HG03045 (cell line): ENCODE measurements at regions not wholly inside any gene's neighbourhood (a gene's known extent, or its start where the extent isn't known, plus 50 kb on each side); places are given as distances from the start of the nearest gene placed in this dataset.
A peak's percentile ranks its signal among the peaks of the same experiment; 100 is the strongest.
"Not testable (repeated sequence)": the region's sequence is repeated elsewhere in the genome, so short reads cannot be mapped to it uniquely, and the experiment has no call there.

Experiments
- ATAC-seq: cut with Tn5 transposase; IDR thresholded peaks from one replicate; pipeline ENCODE4 v1.9.1; 2021; ENCODE audit warnings: mild to moderate bottlenecking, moderate library complexity; ENCODE audit not compliant: unreplicated experiment

DNA sequence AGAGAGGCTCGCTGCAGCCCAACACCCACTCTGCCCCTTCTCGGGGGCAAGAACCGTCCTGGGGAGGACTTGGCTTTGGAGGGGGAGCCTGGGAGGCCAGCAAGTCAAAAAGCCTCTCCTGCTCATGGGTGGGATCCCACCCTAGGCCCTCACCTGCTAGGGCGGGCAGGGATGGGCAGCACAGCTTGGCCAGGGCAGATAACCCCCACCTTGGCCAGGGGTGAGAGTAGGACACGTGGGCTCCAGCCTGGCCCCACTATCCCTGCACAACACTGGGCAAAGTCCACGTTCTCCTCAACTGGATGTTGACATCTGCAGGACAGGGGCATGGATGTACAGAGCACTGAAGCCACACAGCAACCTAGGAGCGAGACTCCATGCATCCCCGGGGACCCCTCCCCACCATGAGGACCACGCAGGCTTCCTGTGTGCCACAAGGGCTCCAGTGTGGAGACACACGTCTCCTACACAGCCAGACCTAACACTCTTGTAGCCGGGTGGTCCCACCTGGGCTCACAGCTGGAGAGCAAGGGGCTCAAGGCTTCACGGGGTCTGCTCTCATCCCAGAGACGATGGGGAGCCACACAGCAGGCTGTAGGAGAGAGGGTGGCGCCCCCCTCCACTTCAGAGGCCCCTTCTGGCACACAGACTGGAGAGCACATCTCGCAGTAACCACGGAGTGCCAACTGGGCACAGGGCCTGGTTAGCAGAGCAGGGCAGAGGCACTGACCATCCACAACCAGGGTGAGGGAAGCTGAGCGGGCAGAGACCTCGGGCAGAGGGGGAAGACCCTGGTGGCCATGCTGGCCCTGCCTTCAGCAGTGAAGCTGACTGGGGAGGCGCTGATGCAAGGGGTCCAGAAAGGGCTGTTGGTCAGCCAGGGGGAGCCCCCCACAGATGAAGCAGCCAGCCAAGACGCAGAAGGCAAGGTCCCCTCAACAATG lies 171.1 kb downstream of the CRYBB2 start:
- ATAC-seq, result no peak

DNA sequence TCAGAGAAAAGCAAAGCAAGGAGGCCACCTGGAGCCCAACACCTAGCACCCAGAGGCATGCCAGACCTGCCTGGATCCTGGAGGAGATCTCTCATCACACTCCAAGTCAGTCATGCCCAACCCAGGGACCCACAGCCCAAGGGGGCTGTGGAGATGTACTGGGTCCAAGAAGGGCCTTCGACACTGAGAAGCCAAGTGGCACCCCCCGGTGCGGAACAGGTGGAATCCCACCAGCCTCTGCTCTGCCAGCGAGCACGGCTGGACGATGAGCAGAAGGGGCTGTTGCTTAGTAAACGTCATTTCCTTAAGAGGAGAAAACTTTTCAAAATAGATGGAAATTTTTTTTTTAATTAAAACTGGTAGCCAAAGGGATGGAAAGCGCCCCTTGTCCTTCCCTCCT lies 171.9 kb upstream of the GRK3 start:
- no peak for ATAC-seq

DNA sequence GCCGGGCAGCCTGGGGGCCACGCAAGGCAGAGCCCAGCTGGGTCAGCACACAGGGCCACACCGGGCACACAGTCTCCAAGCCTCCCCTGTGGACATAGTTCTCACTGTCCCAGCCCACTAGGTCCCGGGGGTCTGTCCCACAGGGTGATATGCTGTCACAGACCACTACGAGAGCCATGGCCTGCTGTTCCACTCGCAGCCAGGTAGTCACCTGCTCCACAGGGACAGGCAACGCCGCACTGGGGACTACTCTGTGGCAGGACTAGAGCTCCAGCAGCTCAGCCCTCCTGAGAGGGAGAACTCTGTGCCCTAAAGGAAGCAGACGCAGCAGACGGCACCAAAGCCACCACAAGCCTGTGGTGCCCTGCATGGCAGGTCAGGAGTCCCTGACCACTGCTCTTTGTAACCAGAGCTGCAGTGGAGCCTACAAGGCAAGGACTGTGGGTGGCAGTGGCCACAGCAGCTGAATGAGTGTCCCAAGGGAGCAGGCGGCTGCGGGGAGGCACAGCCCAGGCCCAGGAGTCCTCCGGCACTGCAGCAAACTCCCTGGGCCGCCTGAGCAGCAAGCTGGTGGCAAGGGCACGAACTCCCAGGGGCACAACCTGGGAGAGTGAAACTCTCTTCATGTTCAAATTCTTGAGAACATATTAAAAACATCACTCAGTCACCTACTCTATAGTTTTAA lies 171.2 kb upstream of the GRK3 start:
- no peak for ATAC-seq

DNA sequence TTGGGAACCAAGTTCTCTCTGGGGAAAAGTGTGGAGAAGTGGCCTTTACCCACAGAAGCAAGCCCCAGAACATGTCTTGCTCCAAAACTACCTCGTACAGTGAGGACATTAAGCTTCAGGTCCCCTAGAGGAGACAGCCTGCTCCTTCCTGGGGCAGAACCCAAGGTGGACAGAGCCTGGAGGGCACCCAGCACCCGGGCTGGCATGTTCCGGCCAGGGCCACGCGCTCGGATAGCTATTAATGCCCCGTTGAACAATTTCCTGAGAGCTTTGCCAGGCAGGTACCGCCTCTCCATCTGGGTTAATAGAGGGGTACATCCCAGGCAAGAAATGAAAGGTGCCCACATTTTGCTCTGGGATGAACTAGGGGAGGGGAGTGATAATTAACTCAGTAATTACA lies 169.0 kb upstream of the GRK3 start:
- ATAC-seq, result no peak

DNA sequence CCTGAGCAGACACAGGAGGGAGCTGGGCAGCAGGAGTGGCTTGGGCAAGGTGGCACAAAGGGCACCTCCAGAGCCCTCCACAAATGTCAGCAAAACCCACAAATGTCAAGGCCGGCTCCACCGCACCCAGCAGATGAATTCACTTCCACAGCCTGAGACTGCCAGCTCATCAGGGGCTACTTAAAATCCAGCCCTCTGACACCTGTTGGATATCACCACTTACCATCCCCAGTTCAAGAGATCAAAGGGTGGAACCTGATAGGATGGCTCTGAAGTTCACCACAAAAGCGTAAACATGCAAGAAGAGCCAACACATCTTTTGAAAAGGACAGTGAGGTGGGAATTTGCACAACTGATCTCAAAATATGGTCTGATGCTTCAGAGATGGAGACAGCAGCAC lies 168.6 kb upstream of the GRK3 start:
- no peak for ATAC-seq

DNA sequence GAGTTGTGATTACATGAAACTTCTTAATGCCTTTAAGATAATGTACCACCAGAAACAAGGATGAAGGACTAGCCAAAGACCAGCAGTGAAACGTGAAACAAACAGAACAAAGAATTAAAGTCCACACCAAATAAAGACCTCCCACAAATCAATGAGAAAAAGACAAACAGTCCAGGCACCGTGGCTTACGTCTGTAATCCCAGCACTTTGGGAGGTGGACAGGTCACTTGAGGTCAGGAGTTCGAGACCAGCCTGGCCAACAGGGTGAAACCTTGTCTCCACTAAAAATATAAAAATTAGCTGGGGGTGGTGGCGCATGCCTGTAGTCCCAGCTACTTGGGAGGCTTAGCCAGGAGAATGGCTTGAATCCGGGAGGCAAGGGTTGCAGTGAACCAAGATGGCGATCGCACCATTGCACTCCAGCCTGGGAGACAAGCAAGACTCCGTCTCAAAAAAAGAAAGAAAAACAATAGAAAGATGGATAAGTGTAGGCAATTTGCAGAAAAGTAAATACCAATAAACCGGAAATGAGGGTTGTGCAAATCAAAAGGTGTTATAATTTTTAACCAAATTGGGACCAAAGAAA lies 167.8 kb upstream of the GRK3 start:
- ATAC-seq, result no peak

DNA sequence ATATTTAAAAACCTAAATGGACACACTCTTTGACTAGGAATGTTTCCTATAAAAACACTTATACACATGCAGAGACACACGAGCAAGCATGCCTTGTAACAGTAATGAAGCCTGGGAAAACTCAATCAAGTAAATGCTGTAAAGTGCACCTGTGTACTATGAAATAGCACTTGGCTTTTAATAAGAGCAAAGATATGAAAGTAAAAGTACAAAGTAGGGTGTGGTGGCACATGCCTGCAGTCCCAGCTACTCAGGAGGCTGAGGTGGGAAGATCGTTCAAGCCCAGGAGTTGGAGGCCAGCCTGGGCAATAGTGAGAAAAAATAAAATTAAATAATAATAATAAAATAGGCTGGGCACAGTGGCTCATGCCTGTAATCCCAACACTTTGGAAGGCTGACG lies 166.9 kb upstream of the GRK3 start:
- ATAC-seq, result no peak

DNA sequence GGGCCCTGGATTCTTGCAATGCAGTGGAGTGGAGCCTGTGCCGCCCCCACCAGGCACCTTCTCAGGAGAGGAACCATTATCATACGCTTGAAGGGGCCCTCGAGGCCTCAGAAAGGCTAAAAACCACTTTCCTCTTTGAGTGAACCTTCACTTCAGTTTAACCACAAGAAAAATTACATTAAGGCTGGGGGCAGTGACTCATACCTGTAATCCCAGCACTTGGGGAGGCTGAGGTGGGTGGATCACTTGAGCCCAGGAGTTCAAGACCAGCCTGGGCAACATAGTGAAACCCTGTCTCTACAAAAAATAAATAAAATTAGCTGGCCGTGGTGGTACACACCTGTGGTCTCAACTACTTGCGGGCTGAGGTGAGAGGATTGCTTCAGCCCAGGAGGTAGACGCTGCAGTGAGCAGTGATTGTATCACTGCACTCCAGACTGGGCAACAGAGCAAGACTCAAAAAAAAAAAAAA lies 165.8 kb upstream of the GRK3 start:
- not testable (repeated sequence) for ATAC-seq

DNA sequence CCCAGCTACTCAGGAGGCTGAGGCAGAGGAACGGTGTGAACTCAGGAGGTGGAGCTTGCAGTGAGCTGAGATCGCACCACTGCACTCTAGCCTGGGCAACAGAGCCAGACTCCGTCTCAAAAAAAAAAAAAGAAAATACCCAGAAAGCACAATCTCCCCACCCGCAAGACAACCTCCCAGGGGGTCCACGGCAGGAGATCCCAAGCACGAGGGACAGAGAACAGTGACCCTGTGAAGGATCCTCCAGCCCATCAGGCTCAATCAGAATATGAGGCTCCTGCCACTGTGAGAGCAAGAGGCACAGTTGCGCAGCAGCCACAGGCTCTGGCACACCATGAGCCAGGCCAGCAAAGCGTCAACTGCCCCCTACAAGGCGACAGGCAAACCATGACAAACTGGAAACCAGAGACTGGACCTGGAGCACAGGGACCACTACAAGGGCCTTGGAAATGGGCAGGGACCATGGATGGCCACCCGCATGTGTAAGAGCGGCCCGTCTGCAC lies 164.8 kb upstream of the GRK3 start:
- no peak for ATAC-seq

DNA sequence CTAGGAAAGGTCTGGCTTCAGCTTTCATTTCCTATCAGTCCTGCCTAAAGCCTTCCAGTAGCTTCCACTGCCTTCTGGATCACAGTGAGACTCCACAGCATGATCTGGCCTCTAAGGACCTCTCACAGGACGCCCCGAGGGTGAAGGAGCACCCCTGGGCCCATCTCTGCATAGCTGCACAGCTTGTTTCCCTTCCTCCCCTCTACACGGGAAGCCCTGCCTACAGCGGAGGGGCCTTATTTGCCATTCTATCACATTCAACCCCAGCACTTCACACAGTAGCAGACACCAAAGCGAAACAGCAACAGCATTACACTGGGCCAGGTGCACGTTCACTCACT lies 162.3 kb upstream of the GRK3 start:
- ATAC-seq, result no peak

DNA sequence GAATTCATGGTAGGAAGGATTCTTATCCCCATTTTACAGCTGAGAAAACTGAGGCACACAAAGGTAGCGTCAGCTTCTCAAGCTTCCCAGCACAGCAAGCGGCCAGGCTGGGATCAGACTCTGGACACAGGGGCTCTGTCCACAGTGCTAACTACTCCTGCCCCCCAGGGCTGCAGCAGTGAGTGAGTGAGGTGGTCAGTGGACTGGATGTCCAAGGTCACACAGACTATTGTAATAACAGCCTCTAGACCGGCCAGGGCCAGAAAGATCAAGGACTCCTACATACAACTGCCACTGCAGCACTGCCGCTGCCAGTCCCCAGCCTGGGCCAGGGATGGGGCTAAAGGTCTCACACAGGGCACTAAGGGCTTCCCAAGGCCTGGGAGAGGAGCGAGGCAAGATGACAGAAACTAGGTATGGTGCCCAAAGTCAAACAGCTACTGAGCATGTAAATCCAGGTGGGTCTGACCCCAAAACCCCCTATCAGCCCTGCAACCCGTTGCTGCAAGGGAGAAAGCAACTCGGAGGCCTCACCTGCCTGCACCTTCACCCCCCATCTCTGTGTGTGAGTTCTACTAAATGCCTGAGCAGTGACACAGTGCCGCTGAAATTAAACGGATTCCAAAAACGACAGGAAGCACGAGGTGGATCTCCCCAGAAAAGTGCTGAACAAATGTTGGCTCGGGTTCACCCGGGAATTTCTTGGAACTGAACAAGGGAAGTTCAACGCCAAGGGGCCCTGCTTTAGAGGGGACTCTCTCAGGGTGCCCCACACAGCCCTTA lies 161.8 kb upstream of the GRK3 start:
- no peak for ATAC-seq

DNA sequence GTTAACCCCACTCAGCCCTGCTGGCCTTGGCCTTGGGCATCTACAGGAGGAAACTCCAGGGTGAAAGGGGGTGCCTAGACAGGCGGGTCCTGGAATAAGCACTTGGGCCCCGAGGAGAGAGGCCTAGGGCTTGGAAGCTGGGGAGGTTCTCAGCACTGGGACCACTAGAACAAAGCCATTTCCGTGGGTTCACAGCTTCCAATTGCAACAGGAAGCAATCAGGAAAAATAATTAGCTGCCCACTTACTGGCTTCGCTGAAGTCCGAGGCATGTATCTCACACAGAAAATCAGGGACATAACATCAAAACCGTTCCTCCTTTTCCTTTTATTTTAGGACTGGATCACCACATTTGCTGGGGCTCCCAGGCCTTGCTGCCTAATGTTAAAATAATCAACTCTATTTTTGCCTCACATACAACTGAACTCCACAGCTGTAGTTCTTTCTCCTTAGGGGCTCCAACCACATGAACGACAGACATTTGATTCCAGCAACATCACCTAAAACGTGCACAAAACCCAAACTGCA lies 161.1 kb upstream of the GRK3 start:
- ATAC-seq, result no peak

DNA sequence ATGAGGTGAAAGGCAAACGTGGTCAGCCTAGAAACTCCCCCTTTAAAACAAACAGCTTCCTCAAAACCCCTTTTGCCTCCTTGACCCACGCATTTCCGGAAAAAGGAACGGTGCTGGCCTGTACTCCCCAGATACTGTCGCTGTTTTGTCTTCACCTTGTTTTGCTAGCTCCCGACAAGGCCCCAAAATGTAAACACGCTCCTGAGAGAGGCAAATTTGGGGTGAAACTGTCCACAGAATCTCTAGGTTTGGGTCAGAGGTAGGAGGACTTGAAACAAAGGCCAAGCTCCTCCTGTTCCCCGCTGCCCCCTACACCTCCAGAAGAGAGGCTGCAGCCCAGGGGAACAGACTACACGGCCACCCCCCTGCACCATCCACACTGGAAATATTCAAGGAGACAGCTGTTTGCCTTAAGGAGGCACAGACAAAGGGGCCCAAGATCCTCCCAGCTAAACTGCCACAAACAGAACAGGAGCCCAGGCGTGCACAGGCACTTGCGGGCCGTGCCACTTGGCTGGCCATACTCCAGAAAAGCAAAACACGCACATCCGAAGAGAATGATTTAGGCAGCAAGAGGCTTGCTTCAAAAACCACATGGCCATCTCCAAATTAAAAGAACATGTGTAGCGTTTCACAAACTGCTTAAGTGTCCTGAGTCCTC lies 160.5 kb upstream of the GRK3 start:
- ATAC-seq, result no peak

DNA sequence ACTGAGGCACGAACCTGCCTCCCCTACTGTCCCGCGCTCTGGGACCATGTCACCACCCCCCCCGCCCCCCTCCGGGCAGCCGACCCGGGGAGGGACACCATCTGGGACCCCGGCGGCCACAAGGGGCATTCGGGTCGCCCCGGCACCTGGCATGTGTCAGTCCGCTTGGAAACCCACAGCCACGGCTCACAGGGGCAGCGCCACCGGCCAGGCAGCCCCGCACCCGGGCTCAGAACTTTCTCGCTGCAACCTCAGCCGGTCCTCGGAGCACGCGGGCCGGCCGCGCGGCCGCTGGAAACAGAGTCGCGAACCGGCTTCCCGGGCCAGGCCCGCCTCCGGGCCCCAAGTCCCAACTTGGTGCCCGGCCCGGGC lies 159.9 kb upstream of the GRK3 start:
- ATAC-seq, result peak; percentile 13

DNA sequence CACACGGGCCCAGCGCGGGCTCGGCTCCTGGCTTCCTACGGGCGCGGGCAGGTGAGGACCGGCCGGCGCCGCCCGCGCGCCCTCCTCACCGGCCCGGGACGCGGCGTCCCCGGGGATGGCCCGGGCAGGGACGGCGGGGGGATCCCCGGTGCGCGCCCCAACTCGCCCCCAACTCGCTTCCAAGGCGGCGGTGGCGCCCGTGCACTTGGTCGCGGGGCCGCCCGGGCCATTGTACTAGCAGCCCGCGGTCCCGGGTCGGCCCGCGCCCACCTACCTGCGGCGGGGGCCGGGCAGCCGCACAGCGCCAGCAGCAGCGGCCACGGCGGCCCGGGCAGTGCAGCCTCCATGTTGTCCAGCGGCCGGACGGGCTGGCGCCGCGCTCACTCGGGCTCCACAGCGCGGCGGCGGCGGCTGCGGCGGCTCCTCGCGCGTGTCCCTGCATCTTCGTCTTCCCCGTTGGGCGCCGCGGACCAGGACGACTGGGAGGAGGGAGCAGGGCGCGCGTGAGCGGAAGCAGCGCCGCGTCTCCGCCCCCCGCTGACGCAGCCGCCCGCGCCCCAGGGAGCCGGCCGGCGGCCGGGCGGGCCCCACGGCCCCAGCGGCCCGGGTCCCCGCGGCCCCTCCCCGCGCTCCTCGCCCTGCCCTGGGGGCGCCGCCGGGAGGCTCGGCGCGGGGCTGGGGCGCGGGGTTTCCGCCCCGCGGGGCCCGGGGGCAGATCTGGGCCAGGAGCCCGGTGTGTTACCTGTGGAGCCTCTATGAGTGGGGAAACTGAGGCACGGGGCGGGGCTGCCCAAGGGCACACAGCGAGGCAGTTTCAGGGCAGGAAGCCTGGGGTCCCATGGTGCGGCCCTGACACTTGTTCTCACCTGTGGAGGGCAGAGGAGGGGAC lies 159.3 kb upstream of the GRK3 start:
- ATAC-seq, result peak; percentile 67

DNA sequence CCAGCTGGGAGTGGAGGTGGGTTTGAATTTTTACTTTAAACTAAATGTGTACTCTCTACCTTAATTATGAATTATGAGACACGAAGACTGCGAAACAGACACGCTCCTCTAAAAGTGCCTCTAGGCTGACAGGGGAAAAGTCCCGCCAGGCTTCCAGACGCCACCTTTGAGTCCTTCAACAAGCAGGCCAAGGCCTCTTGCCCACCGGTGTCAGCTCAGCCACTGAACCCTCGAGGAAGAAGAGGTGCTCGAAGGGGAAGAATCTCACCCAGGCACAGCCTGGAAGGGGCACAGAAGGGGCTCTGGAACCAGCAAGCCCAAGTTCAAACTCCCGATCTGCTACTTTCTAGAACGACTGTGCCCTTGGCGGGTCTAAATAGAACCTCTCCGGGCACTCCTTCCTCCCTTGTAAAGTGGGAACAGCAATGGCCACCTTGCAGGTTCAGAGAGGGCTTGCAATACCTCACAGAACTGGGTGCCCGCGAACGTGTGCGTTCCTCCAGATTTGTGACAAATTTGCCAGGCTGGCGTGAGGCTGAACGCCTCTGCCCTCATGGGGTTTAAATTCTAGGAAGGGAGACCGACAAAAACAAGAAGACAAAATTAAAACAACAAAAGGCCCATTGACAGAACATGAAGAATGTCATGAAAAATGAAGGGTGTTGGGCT lies 158.5 kb upstream of the GRK3 start:
- ATAC-seq, result no peak

DNA sequence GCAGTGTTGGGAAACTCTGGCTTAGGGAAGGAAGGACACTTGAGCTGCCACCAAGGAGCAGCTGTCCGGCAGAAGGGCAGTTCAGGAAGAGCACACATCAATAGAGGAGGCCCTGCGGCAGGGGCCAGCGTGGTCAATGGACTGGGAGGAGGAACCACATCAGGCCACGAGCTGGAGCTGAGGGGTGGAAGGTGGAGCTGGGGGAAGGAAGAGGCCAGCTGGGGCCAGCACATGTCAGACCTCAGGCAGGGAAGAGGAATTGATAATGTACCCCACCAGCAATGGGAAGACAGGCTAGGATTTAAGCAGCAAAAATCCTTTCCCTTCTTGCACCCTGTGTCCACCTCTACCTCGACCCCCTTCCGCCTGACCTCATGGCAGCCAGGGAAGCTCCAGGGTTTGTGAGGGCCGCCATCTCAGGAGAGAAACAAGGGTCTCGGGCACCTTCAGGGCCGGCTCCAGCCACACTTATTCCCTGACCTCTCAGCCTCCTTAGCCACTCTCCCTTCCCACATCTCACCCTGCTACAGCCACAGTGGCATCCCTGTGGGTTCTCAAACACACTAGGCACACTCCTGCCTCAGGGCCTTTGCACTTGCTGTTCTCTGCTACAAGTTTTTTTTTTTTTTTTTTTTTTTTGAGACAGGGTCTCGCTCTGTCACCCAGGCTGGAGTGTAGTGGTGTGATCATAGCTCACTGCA lies 157.8 kb upstream of the GRK3 start:
- no peak for ATAC-seq

DNA sequence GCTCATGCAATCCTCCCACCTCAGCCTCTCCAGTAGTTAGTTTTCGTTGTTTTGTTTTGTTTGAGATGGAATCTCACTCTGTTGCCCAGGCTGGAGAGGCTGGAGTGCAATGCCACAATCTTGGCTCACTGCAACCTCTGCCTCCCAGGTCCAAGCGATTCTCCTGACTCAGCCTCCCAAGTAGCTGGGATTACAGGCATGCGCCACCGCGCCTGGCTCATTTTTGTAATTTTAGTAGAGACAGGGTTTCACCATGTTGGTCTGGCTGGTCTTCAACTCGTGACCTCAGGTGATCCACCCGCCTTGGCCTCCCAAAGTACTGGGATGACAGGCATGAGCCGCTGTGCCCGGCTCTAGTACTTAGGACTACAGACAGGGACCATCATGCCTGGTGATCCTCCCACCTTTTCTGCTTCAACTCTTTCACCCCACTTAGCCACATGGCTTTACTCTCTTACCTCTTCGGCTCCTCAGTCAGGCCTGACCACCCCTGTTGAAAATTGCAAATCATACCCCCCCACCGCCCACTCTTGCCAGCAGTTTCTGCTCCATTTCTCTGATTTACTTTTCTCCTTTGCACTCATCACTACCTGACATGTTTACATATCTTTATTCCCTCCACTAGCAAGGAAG lies 157.1 kb upstream of the GRK3 start:
- no peak for ATAC-seq
